HCT116 (cell line): ENCODE measurements at regions not wholly inside any gene's neighbourhood (a gene's known extent, or its start where the extent isn't known, plus 50 kb on each side); places are given as distances from the start of the nearest gene placed in this dataset.

Experiments used
- ELF1 ChIP-seq: IDR thresholded peaks from 2 replicates; pipeline ENCODE4 v1.6.1; 2012; ENCODE audit warnings: low read depth, borderline replicate concordance
- EZH2 ChIP-seq: fragments of 200-600 bp; sonication (generic); IDR thresholded peaks from 2 replicates; pipeline ENCODE4 v1.6.1; 2017; ENCODE audit warnings: antibody characterized with exemption, mixed run types
- EZH2phosphoT487 ChIP-seq: fragments of 200-600 bp; IDR thresholded peaks from 2 replicates; pipeline ENCODE4 v1.6.1; 2018; ENCODE audit warnings: antibody characterized with exemption, borderline replicate concordance
- FOSL1 ChIP-seq: IDR thresholded peaks from 2 replicates; pipeline ENCODE4 v1.6.1; 2012; ENCODE audit warnings: low read depth
- JUND ChIP-seq: IDR thresholded peaks from 2 replicates; pipeline ENCODE4 v1.6.1; 2012
- POLR2A ChIP-seq: IDR thresholded peaks from 2 replicates; pipeline ENCODE4 v1.7.0; 2011; ENCODE audit warnings: borderline replicate concordance; ENCODE audit not compliant: insufficient read depth, insufficient read length; ENCODE audit errors: extremely low read depth
- POLR2AphosphoS5 ChIP-seq: IDR thresholded peaks from 2 replicates; pipeline ENCODE4 v1.6.1; 2011; ENCODE audit warnings: mild to moderate bottlenecking, low read depth, low read length, moderate library complexity
- RAD21 ChIP-seq: IDR thresholded peaks from 2 replicates; pipeline ENCODE4 v1.6.1; 2012; ENCODE audit warnings: low read depth, mild to moderate bottlenecking
- SIN3A ChIP-seq: IDR thresholded peaks from 2 replicates; pipeline ENCODE4 v1.6.1; 2012; ENCODE audit warnings: low read depth
- SRF ChIP-seq: IDR thresholded peaks from 2 replicates; pipeline ENCODE4 v1.6.1; 2012; ENCODE audit warnings: low read depth
- ZNF274 ChIP-seq: fragments of 200-500 bp; sonication (Bioruptor generic); IDR thresholded peaks from 2 replicates; pipeline ENCODE4 v1.6.1; 2014; ENCODE audit warnings: mild to moderate bottlenecking, low read depth, low read length, inconsistent platforms
- TF ChIP-seq, protein P1 (sequence below), 3 experiments: fragments of 200-600 bp in 1 of 3; sonication (generic) in 1 of 3; IDR thresholded peaks in 2 of 3; conservative IDR thresholded peaks in 1 of 3; 2 replicates each; pipeline ENCODE4 v1.5.1; 2012 to 2017; ENCODE audit warnings: low read depth in 2 of 3, low read length in 2 of 3, antibody characterized with exemption in 1 of 3, borderline replicate concordance in 1 of 3, control low read depth in 1 of 3, mild to moderate bottlenecking in 1 of 3, mixed read lengths in 1 of 3, mixed run types in 1 of 3, moderate library complexity in 1 of 3; ENCODE audit not compliant: insufficient read depth in 1 of 3
- TF ChIP-seq, protein P2 (sequence below): IDR thresholded peaks from 2 replicates; pipeline ENCODE4 v1.6.1; 2012; ENCODE audit warnings: low read depth

DNA sequence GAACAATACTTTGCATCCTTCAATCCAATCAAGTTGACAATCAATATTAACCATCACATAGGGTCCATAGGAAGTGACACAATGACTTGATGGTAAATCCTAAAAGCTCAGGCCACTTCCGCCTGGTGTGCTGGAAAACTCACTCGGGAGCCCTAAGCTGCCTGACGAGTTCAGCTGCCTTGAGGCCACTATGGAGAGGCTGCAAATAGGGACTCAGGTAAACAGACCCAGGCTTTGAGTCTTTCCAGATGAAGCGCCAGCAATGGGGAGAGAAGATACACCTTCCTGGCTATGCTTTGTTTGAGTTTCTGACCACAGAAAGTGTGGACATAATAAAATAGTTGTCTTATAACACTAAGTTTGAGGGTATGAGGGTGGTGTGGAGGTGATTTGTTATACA, 112.6 kb downstream of the GPR63 start:
- TF ChIP-seq POLR2A (no peak), EZH2phosphoT487 (no peak), SIN3A (no peak), ZNF274 (no peak), RAD21 (no peak), POLR2AphosphoS5 (no peak), FOSL1 (no peak), JUND (no peak), SRF (no peak), ELF1 (no peak), EZH2 (no peak)
- TF ChIP-seq, protein P1, sequence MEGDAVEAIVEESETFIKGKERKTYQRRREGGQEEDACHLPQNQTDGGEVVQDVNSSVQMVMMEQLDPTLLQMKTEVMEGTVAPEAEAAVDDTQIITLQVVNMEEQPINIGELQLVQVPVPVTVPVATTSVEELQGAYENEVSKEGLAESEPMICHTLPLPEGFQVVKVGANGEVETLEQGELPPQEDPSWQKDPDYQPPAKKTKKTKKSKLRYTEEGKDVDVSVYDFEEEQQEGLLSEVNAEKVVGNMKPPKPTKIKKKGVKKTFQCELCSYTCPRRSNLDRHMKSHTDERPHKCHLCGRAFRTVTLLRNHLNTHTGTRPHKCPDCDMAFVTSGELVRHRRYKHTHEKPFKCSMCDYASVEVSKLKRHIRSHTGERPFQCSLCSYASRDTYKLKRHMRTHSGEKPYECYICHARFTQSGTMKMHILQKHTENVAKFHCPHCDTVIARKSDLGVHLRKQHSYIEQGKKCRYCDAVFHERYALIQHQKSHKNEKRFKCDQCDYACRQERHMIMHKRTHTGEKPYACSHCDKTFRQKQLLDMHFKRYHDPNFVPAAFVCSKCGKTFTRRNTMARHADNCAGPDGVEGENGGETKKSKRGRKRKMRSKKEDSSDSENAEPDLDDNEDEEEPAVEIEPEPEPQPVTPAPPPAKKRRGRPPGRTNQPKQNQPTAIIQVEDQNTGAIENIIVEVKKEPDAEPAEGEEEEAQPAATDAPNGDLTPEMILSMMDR (IDR thresholded peaks at IDR 0.05 in 2 of 3, conservative IDR thresholded peaks at IDR 0.05 in 1 of 3; ENCODE audit: borderline replicate concordance in 1 of 3, insufficient read depth in 1 of 3, low read depth in 2 of 3, low read length in 2 of 3) = no peak
- TF ChIP-seq, protein P2, sequence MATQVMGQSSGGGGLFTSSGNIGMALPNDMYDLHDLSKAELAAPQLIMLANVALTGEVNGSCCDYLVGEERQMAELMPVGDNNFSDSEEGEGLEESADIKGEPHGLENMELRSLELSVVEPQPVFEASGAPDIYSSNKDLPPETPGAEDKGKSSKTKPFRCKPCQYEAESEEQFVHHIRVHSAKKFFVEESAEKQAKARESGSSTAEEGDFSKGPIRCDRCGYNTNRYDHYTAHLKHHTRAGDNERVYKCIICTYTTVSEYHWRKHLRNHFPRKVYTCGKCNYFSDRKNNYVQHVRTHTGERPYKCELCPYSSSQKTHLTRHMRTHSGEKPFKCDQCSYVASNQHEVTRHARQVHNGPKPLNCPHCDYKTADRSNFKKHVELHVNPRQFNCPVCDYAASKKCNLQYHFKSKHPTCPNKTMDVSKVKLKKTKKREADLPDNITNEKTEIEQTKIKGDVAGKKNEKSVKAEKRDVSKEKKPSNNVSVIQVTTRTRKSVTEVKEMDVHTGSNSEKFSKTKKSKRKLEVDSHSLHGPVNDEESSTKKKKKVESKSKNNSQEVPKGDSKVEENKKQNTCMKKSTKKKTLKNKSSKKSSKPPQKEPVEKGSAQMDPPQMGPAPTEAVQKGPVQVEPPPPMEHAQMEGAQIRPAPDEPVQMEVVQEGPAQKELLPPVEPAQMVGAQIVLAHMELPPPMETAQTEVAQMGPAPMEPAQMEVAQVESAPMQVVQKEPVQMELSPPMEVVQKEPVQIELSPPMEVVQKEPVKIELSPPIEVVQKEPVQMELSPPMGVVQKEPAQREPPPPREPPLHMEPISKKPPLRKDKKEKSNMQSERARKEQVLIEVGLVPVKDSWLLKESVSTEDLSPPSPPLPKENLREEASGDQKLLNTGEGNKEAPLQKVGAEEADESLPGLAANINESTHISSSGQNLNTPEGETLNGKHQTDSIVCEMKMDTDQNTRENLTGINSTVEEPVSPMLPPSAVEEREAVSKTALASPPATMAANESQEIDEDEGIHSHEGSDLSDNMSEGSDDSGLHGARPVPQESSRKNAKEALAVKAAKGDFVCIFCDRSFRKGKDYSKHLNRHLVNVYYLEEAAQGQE = no peak
